ENCODE measurements at regions not wholly inside any gene's neighbourhood (a gene's known extent, or its start where the extent isn't known, plus 50 kb on each side); places are given as distances from the start of the nearest gene placed in this dataset.

- no peaks in the 10 kb centered on the region for H3K36me3 ChIP-seq (ENCODE audit: control insufficient read depth, insufficient read depth, low read length)
- TF ChIP-seq CTCF (conservative IDR thresholded peaks at IDR 0.05 in 1 of 2, IDR thresholded peaks at IDR 0.05 in 1 of 2; ENCODE audit: low read depth in 1 of 2, low read length in 2 of 2) (no peak), EZH2 (IDR thresholded peaks at IDR 0.05; ENCODE audit: low read length, missing control alignments) (no peak)
- H2AFZ ChIP-seq (ENCODE audit: low read length), result no peak overlapping the region
- H3K9ac ChIP-seq (ENCODE audit: insufficient read depth, low read length), result no peak overlapping the region
- H3K27me3 ChIP-seq (ENCODE audit: control insufficient read depth, insufficient read depth, low read length), result no peaks in the 10 kb centered on the region
- H3K4me3 ChIP-seq (replicated peaks in 1 of 4; ENCODE audit: control extremely low read depth in 1 of 4, insufficient read depth in 1 of 4, low read depth in 3 of 4, low read length in 4 of 4), result no peak overlapping the region
- H3K27ac ChIP-seq (ENCODE audit: insufficient read depth, low read length), result no peak overlapping the region
- no peaks in the 10 kb centered on the region for H3K79me2 ChIP-seq (ENCODE audit: control insufficient read depth, insufficient read depth, low read length)
- H3K9me3 ChIP-seq (ENCODE audit: control insufficient read depth, insufficient read depth, low read depth, low read length), result no peaks in the 10 kb centered on the region
- no peaks in the 10 kb centered on the region for H3K4me1 ChIP-seq (ENCODE audit: control insufficient read depth, extremely low read depth, insufficient read depth, low read length)
- no peak overlapping the region for H3K4me2 ChIP-seq (ENCODE audit: extremely low read depth, insufficient read depth, low read length)
- DNase-seq (ENCODE audit: low read depth in 2 of 2), result no peak
- H4K20me1 ChIP-seq (ENCODE audit: control insufficient read depth, extremely low read depth, insufficient read depth, low read length), result no peaks in the 10 kb centered on the region
Measured at GRCh38 chr6:18327626-18328025, 59.5 kb upstream of the RNF144B start.

GRCh38 chr6:18326980-18327379 is 60.2 kb upstream of the RNF144B start:
- H3K9ac ChIP-seq (ENCODE audit: insufficient read depth, low read length), result no peak overlapping the region
- no peak overlapping the region for H3K27ac ChIP-seq (ENCODE audit: insufficient read depth, low read length)
- H3K4me1 ChIP-seq (ENCODE audit: control insufficient read depth, extremely low read depth, insufficient read depth, low read length), result no peaks in the 10 kb centered on the region
- no peak overlapping the region for H3K4me3 ChIP-seq (replicated peaks in 1 of 4; ENCODE audit: control extremely low read depth in 1 of 4, insufficient read depth in 1 of 4, low read depth in 3 of 4, low read length in 4 of 4)
- no peaks in the 10 kb centered on the region for H3K27me3 ChIP-seq (ENCODE audit: control insufficient read depth, insufficient read depth, low read length)
- H4K20me1 ChIP-seq (ENCODE audit: control insufficient read depth, extremely low read depth, insufficient read depth, low read length), result no peaks in the 10 kb centered on the region
- H3K9me3 ChIP-seq (ENCODE audit: control insufficient read depth, insufficient read depth, low read depth, low read length), result no peaks in the 10 kb centered on the region
- no peak overlapping the region for H3K4me2 ChIP-seq (ENCODE audit: extremely low read depth, insufficient read depth, low read length)
- H2AFZ ChIP-seq (ENCODE audit: low read length), result no peak overlapping the region
- H3K79me2 ChIP-seq (ENCODE audit: control insufficient read depth, insufficient read depth, low read length), result no peaks in the 10 kb centered on the region
- DNase-seq (ENCODE audit: low read depth in 2 of 2), result no peak
- H3K36me3 ChIP-seq (ENCODE audit: control insufficient read depth, insufficient read depth, low read length), result no peaks in the 10 kb centered on the region
- no peak for TF ChIP-seq CTCF (conservative IDR thresholded peaks at IDR 0.05 in 1 of 2, IDR thresholded peaks at IDR 0.05 in 1 of 2; ENCODE audit: low read depth in 1 of 2, low read length in 2 of 2)
- TF ChIP-seq EZH2 (IDR thresholded peaks at IDR 0.05; ENCODE audit: low read length, missing control alignments), result no peak

- H3K4me2 ChIP-seq (ENCODE audit: extremely low read depth, insufficient read depth, low read length), result no peak overlapping the region
- H3K27me3 ChIP-seq (ENCODE audit: control insufficient read depth, insufficient read depth, low read length), result no peaks in the 10 kb centered on the region
- H3K27ac ChIP-seq (ENCODE audit: insufficient read depth, low read length), result no peak overlapping the region
- peak overlapping the region; percentile 13 for H2AFZ ChIP-seq (ENCODE audit: low read length)
- no peaks in the 10 kb centered on the region for H3K36me3 ChIP-seq (ENCODE audit: control insufficient read depth, insufficient read depth, low read length)
- no peak overlapping the region for H3K9ac ChIP-seq (ENCODE audit: insufficient read depth, low read length)
- H3K4me1 ChIP-seq (ENCODE audit: control insufficient read depth, extremely low read depth, insufficient read depth, low read length), result no peaks in the 10 kb centered on the region
- no peak overlapping the region for H3K4me3 ChIP-seq (replicated peaks in 1 of 4; ENCODE audit: control extremely low read depth in 1 of 4, insufficient read depth in 1 of 4, low read depth in 3 of 4, low read length in 4 of 4)
- H4K20me1 ChIP-seq (ENCODE audit: control insufficient read depth, extremely low read depth, insufficient read depth, low read length), result no peaks in the 10 kb centered on the region
- TF ChIP-seq EZH2 (IDR thresholded peaks at IDR 0.05; ENCODE audit: low read length, missing control alignments) (no peak), CTCF (conservative IDR thresholded peaks at IDR 0.05 in 1 of 2, IDR thresholded peaks at IDR 0.05 in 1 of 2; ENCODE audit: low read depth in 1 of 2, low read length in 2 of 2) (no peak)
- no peaks in the 10 kb centered on the region for H3K79me2 ChIP-seq (ENCODE audit: control insufficient read depth, insufficient read depth, low read length)
- DNase-seq (ENCODE audit: low read depth in 2 of 2), result no peak
- H3K9me3 ChIP-seq (ENCODE audit: control insufficient read depth, insufficient read depth, low read depth, low read length), result no peaks in the 10 kb centered on the region
Measured at GRCh38 chr6:18326001-18326400, 61.1 kb upstream of the RNF144B start.

Data from fibroblast of lung (primary cell).